Adrenal gland (tissue), 9 donors: ENCODE measurements at regions not wholly inside any gene's neighbourhood (a gene's known extent, or its start where the extent isn't known, plus 50 kb on each side); places are given as distances from the start of the nearest gene placed in this dataset.

Experiments used
- DNase-seq, 7 donors: peaks; one replicate each; pipeline ENCODE4 v3.0.0-alpha.2; 2019 to 2020
- H3K27ac ChIP-seq, 5 donors: fragments of 200-600 bp; sonication (generic) in 4 of 5; 1 replicate in 3 of 5; 2 replicates in 2 of 5; pipeline versions ENCODE4 v1.5.1 to v1.8.0; 2016 to 2020; ENCODE audit warnings: mild to moderate bottlenecking in 1 of 5
- H3K27me3 ChIP-seq: fragments of 200-600 bp; 2 replicates; pipeline ENCODE4 v1.8.0; 2021
- H3K36me3 ChIP-seq, 2 donors: fragments of 200-600 bp; replicated peaks in 1 of 2; 1 replicate in 1 of 2; 2 replicates in 1 of 2; pipeline versions ENCODE4 v1.5.1 to v1.8.0; 2018 to 2022
- H3K4me1 ChIP-seq, 2 donors: fragments of 200-600 bp; replicated peaks in 1 of 2; 1 replicate in 1 of 2; 2 replicates in 1 of 2; pipeline versions ENCODE4 v1.5.1 to v1.8.0; 2018 to 2021
- H3K4me3 ChIP-seq, 4 donors: fragments of 200-600 bp; sonication (generic) in 3 of 4; one replicate each; pipeline ENCODE4 v1.5.1; 2016 to 2018
- H3K9me3 ChIP-seq, 3 donors: fragments of 200-600 bp; sonication (generic) in 1 of 3; replicated peaks in 1 of 3; 1 replicate in 2 of 3; 2 replicates in 1 of 3; pipeline versions ENCODE4 v1.5.1 to v1.8.0; 2016 to 2021
- POLR2A ChIP-seq, 2 donors: fragments of 450-650 bp; IDR thresholded peaks; one replicate each; pipeline ENCODE4 v1.6.1; 2017; ENCODE audit warnings: antibody characterized with exemption in 2 of 2, mild to moderate bottlenecking in 2 of 2, moderate library complexity in 1 of 2
- WGBS, 4 donors: extraction: QIAGEN DNeasy Blood & Tissue Kit in 2 of 4; methylation state at CpG; one replicate each; pipeline versions ENCODE4 v1.1.5 to v1.1.7; 2013 to 2017; 5-methylcytosine and 5-hydroxymethylcytosine counted together
- intact Hi-C, 2 donors: fragments of 100-400 bp; cut with DNase I; formaldehyde crosslinking; loops; one replicate each; pipeline versions ENCODE4 v1.14.1 to v1.15.0; 2022 to 2023
- TF ChIP-seq, protein P1 (sequence below), 6 experiments: fragments of 450-650 bp in 4 of 6; fragments of 200-600 bp in 2 of 6; sonication (generic) in 1 of 6; IDR thresholded peaks; 1 replicate in 5 of 6; 2 replicates in 1 of 6; pipeline versions ENCODE4 v1.5.1 to v1.8.0; 2016 to 2021; ENCODE audit warnings: antibody characterized with exemption in 6 of 6, mild to moderate bottlenecking in 2 of 6, moderate library complexity in 1 of 6
- donor health status: healthy with polysubstance abuse.
- donor health status: Bipolar disorder and iron deficiency.
- donor health status: DM: yes; HTN: yes; CAD: no.
- donor health status: DM: no; HTN: no; CAD: no.
- donor health status: DM: no; HTN: no; CAD: no.

GRCh38 chr13:91236921-91237320 lies 110.6 kb upstream of the MIR17HG start:
- no peaks in the 10 kb centered on the region for H3K9me3 ChIP-seq
- no peak overlapping the region for H3K27ac ChIP-seq
- DNase-seq = no peak
- H3K36me3 ChIP-seq = no peaks in the 10 kb centered on the region
- no peaks in the 10 kb centered on the region for H3K4me1 ChIP-seq
- WGBS, 4 donors = 75 to 87% (median 76%) methylated on average over 3 of the region's 3 CpGs
- intact Hi-C loops = no loop called here
- no peaks in the 10 kb centered on the region for H3K27me3 ChIP-seq
- TF ChIP-seq, protein P1, sequence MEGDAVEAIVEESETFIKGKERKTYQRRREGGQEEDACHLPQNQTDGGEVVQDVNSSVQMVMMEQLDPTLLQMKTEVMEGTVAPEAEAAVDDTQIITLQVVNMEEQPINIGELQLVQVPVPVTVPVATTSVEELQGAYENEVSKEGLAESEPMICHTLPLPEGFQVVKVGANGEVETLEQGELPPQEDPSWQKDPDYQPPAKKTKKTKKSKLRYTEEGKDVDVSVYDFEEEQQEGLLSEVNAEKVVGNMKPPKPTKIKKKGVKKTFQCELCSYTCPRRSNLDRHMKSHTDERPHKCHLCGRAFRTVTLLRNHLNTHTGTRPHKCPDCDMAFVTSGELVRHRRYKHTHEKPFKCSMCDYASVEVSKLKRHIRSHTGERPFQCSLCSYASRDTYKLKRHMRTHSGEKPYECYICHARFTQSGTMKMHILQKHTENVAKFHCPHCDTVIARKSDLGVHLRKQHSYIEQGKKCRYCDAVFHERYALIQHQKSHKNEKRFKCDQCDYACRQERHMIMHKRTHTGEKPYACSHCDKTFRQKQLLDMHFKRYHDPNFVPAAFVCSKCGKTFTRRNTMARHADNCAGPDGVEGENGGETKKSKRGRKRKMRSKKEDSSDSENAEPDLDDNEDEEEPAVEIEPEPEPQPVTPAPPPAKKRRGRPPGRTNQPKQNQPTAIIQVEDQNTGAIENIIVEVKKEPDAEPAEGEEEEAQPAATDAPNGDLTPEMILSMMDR (IDR thresholded peaks at IDR 0.05) = no peak
- no peak for TF ChIP-seq POLR2A (IDR thresholded peaks at IDR 0.05)
- H3K4me3 ChIP-seq = no peak overlapping the region

- Histone ChIP-seq H3K9me3 (no peaks in the 10 kb centered on the region), H3K36me3 (no peaks in the 10 kb centered on the region), H3K27me3 (no peaks in the 10 kb centered on the region), H3K4me1 (no peaks in the 10 kb centered on the region), H3K4me3 (no peak overlapping the region), H3K27ac (no peak overlapping the region)
- 56 to 76% (median 67%) methylated on average over 2 of the region's 2 CpGs for WGBS, 4 donors
- no peak for DNase-seq
- TF ChIP-seq POLR2A (IDR thresholded peaks at IDR 0.05) = no peak
- TF ChIP-seq, protein P1 (IDR thresholded peaks at IDR 0.05) = no peak
- intact Hi-C loops = no loop called here
These were observed 109.5 kb upstream of the MIR17HG start for GRCh38 chr13:91238036-91238435.

DNA sequence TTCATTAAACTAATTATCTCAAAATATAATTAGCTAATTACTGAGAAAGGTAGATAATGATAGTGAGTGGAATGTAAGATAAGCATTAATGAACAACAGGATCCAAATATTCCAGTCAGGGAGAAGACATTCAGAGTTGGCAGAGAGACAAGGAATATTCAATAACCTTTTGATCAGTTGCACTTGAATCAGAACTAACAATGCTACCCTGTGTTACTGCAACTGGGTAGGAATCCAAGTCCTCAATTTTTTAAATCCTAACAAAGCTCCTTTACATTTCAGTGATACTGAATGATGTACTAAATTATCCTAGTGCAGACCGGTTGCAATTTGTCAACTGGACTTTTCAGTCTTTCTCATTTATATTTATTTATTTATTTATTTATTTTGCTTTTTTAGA lies 107.1 kb upstream of the MIR17HG start:
- intact Hi-C loops = no loop called here
- Histone ChIP-seq H3K9me3 (no peaks in the 10 kb centered on the region), H3K4me3 (no peak overlapping the region), H3K27me3 (no peaks in the 10 kb centered on the region), H3K36me3 (no peaks in the 10 kb centered on the region), H3K4me1 (no peaks in the 10 kb centered on the region), H3K27ac (no peak overlapping the region)
- 82 to 93% (median 87%) methylated on average over 1 of the region's 1 CpG for WGBS, 4 donors
- TF ChIP-seq POLR2A (IDR thresholded peaks at IDR 0.05) = no peak
- TF ChIP-seq, protein P1 (IDR thresholded peaks at IDR 0.05) = no peak
- no peak for DNase-seq

- Histone ChIP-seq H3K27ac (no peak overlapping the region), H3K9me3 (no peaks in the 10 kb centered on the region), H3K4me1 (no peaks in the 10 kb centered on the region), H3K27me3 (no peaks in the 10 kb centered on the region), H3K36me3 (no peaks in the 10 kb centered on the region), H3K4me3 (no peak overlapping the region)
- WGBS, 4 donors = 76 to 88% (median 84%) methylated on average over 2 of the region's 2 CpGs
- TF ChIP-seq, protein P1 (IDR thresholded peaks at IDR 0.05) = no peak
- no peak for TF ChIP-seq POLR2A (IDR thresholded peaks at IDR 0.05)
- intact Hi-C loops = no loop called here
- no peak for DNase-seq
These were observed 106.1 kb upstream of the MIR17HG start for GRCh38 chr13:91241221-91241933.
